Pons (tissue), 1 donor: ENCODE measurements at regions not wholly inside any gene's neighbourhood (a gene's known extent, or its start where the extent isn't known, plus 50 kb on each side); places are given as distances from the start of the nearest gene placed in this dataset.

Source experiments
- DNase-seq: peaks from one replicate; pipeline ENCODE4 v3.0.0-alpha.2; 2016; ENCODE audit warnings: low spot score

GRCh38 chr1:38256072-38256471 lies 209.5 kb upstream of the POU3F1 start:
- DNase-seq: no peak

DNA sequence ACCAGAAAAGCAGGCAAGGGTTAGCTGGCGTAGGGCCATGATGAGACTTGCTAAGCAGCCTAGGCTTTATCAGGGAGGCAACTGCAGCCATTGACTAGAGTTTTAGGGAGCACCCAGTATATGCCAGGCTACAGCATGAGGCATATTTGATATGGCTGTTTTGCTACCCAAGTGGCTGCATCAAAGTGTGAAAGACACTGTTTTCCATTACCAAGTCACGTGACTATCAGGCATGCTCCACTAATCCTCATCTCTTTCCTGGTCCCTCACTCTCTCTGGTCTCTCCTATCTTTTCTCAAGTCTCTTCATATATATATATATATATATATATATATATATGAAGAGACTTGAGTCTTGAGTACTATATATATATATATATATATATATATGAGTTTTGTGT lies 206.7 kb upstream of the POU3F1 start:
- DNase-seq: no peak

DNA sequence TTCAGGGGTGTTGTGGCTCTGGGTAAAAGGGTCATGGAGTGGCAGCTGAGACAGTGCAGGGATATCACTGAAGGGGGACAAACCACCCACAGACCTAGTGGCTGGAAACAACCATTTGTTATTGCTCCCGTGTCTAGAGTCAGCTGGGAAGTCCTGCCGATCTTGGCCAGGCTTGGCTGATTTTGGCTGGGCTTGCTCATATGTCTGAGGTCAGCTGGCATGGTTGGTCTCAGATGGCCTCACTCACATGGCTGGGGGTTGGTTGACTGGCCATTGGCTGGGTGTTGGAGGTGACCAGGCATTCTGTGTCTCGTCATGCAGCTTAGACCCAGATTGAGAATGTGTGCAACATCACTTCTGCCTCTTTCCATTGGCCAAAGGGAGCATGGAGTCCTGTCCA lies 203.8 kb upstream of the POU3F1 start:
- no peak for DNase-seq

GRCh38 chr1:38249001-38249400 lies 202.4 kb upstream of the POU3F1 start:
- no peak for DNase-seq

DNA sequence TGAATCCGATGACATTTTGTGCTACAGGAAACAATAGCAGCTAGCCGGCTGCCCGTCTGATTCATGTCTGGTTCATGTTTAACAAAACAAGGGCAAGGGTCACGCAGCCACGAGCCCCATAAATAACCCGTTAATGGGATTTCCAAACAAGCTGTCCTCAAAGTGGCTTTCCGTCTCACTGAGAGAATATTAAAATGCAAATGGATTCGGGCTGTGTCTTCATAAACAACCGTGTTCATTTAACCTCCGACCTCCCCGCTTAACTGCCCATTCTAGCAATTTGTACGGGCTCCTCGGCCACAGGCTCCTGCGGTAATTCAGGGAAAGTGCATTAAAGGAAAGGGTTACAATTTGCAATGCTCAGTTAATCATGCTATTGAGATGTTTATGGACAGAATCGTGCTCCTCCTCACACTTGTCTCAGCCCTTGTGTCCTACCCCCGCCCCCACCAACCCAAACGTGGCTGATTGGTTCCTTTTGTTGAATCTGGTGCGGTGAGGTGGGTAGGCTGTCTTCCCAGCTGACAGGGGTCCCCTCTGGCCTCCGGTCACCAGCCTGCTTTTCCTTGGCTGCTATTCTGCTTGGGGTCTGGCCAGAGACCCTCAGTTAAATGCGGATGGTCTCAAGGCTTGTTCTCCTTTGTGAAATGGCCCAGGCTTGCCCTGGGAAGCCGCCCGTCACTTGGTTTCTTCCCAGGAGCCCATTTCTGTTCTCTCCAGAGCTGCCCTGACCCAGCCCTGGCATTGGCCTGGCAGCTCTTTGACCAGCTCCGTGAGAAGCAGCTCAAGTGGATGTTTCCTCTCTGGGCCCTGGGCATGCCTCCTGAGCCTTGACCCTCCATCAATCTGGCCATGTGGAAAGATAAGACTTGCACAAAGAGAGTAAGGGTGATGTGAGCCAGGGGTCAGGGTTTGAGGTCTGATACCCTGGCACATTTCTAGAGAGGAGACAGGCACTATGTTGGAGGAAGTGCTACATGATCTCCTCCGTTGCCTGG lies 200.7 kb upstream of the POU3F1 start:
- no peak for DNase-seq

DNA sequence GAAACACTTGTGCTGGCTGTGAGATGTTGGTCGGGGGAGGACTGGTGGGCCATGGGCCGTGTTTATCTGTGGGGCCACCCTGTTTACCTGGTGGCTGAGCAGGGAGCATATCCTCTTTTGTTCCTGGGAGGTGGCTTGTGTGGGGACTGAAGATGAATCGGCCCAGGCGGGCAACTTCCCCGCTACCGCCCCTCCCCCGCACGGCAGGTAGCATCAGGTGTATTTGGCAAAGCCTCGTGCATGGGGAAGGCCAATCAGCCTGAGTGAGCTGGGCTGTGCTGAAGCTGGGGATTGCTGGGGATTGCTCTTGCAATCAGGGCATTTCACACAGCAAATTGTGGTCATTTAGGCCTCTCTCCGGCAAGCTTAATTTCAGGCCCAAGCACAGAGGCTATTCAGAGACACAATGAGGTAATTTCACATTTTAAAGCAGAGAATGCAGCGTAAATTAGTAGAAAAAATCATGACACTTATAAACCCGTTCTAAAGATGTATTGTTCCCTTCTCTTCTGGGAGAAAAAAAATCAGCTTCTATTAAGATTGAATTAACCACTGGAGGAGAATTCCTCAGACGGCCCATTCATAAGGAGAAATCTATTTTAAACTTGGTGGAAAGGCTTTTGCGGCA lies 197.7 kb upstream of the POU3F1 start:
- no peak for DNase-seq

GRCh38 chr1:38243106-38243505 lies 196.5 kb upstream of the POU3F1 start:
- no peak for DNase-seq

DNA sequence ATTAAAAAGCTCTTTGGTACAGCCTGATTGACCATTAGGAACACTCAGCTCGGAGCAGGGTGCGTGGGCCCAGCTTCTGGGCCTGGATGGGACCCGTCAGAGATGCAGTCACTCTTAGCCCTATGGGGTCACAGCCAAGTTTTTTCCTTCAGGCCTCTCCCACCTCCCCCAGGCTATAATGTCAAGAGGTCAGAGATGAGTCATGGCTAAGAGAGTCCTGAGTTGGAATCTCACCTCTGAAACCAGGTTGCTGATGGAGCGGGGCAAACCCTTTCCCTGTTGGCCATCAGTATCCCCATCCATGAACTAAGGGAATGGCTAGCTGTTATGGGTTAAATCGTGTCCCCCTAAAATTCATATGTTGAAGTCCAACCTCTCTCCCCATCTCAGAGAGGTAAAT lies 195.9 kb upstream of the POU3F1 start:
- DNase-seq: no peak

DNA sequence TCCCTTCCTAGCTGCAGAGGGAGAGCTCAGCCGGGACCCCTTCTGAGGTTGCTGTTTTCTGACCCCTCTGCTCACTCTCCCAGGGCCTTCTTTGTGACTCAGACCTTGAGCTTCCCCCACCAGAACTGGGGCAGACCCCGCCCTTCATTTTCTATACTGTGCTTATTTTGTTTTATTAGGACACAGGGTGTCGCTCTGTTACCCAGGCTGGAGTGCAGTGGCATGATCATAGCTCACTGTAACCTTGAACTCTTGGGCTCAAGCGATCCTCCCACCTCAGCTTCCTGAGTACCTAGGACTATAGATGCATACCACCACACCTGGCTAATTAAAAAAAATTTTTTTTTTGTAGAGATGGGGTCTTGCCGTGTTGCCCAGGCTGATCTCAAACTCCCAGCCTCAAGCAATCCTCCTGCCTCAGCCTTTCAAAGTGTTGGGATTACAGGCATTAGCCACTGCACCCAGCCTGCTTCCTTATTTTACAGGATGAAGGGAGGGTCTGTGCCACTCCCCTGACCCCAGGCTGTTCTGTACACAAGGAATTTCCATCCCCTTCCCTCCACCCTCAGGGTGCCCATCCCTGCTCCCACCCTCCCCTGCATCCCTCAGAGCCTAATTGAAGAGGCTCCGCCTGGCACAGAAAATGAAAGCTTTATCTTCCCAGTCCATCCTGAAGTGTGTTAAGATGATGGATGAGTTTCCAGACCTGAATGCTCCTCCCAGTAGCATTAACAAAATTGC lies 195.2 kb upstream of the POU3F1 start:
- no peak for DNase-seq

DNA sequence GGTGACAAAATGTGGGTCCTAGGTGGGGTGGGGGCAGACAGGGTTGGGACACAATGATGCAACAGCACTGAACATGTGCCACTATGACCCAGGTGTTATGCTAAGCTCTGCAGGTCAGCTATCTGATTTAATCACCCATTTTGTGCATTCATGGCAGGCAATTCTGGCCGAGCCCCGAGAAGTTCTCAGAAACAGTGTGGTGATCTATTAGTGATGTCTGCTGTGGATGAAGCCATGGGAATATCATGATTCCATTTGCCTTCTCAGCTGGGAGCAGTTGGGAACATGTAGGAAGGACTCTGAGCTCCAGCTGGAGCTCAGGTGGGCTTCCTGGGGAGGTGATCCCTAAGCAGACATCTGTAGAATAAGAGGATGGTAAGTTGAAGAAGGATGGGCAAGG lies 194.0 kb upstream of the POU3F1 start:
- no peak for DNase-seq

DNA sequence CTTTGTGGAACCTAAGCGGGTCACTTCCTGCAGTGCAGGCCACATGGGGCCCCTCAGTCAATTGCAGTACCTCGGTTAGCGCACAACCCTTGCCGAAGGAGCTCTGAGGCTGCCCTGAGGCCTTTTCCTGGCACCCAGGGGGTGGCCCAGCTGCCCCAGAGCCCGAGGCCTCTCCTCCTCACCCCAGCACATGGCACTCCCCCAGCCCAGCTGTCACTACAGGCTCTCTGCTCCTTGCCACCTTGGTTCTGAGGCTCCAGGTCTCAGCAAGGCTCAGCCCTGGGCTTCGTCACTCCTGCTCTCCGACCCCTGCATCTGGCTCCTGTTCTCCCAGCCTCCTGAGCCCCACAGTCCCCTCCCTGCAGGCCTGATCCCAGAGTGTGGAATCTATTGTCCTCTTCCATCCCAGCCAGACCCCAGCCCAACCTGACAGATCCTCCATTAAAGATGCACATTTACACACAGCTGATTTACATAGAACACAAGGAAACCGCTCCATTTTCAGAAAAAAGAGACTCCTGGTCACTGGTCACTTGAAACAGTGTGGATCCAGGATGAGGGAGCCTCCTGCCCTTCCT lies 192.8 kb upstream of the POU3F1 start:
- DNase-seq: no peak

DNA sequence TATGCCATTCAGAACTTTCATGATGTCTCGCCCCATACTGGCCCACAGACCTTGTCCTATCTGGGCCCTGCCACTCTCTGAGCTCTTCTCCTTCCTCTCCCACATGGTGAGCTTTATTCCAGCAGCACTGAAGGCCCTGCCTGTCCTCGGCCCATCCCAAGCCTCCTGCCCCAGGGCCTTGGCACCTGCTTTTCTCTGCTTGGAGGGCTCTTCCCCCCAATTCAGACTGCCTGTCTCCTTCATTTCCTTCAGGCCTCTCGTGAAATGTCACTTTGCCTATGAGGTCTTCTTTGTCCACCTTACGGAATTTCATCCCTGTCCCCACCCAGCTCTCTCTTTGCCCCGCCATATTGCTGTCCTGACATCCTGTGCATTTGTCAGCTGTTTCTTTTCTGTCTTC lies 191.7 kb upstream of the POU3F1 start:
- no peak for DNase-seq

DNA sequence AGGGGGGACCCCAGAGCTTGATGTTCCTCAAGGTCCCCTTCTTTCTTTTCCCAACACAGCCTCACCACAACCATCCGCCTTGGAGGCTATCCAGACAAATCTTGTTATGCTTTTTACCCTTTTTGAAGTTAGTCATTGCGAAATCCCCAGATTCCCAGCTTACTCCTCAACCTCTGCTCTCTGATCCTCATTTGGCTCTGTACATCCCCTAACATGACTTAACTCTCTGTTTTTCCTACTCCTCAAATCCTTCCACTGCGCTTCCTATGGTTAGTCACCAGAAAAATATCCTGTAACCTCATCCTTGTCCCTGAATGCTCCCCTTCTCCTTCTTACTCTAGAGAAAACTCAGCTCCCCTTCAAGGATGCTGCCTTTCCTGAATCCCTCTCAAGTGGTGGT lies 189.1 kb upstream of the POU3F1 start:
- DNase-seq: no peak

DNA sequence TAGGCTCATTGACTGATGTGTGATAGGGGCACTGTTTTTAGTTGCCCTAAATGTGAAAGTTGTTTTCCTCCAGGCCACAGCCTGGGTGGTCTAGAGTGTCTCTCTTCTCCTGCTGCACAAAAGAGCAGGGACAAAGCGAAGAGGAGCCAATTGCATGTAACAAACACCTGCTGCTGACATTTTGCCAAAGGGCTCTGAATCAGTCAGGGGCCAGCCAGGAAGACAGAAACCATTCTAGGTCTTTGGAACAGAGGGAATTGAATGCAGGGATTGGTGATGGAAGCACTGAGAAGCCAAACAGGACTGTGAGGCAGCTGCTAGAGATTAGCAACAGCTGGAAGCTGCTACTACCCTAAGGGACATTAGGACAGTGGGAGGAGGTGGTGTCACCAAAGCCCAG lies 185.3 kb upstream of the POU3F1 start:
- DNase-seq: no peak

DNA sequence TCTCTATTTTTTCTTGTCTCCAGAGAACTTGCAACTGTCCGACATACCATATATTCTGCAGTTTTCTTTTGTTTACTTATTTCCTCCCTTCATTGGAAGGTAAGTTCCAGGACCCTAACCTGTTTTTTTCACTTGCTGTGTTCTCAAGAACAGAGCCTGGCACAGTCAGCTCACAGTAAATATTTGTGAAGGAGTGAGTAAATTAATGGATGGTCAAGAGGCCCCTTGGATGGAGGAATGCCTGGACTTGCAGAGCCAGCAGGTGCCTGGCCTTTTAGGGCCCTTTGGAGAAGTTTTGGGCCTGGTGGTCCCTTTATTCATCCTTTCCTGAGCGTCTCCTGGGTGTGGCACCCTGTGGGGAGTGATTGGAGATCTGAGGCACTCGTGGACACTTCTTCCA lies 182.1 kb upstream of the POU3F1 start:
- DNase-seq: no peak

- no peak for DNase-seq
These were observed 179.2 kb upstream of the POU3F1 start for GRCh38 chr1:38225745-38226144.

DNA sequence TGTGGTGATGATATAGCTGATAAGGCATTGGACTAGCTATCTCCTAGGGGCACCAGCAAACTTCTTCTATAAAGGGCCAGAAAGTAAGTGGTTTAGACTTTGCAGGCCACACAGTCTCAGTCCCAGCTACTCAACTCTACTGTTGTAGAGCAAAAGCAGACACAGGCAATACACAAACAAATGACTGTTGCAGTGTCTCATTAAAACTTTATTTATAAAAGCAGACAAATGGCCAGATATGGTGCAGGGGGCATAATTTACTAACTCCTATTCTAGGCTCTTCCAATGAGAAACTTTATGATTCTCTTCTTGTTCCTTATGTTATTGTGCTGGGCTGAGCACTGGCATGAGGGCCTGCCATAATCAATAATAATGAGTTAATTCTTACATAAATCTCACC lies 176.8 kb upstream of the POU3F1 start:
- DNase-seq: no peak

DNA sequence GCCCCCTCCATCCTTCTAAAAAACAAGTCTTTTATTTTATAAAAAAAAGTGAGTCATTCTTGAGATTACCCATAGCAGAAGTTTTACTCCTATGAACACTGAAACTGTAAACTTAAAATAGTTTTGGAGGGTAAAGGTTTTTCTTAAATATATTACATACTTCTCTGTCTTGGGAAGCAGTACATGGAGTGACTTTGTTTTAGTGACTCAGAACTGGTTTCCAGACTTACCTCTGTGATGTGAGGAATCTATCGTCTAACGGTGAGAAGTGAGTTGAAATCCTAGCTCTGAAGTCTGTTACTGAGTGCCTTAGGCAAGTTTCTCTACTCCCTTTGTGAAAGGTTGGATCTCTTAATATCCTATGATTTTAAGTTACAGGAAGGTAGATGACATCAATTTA lies 176.3 kb upstream of the POU3F1 start:
- no peak for DNase-seq

GRCh38 chr1:38221006-38221649 lies 174.5 kb upstream of the POU3F1 start:
- DNase-seq: no peak

DNA sequence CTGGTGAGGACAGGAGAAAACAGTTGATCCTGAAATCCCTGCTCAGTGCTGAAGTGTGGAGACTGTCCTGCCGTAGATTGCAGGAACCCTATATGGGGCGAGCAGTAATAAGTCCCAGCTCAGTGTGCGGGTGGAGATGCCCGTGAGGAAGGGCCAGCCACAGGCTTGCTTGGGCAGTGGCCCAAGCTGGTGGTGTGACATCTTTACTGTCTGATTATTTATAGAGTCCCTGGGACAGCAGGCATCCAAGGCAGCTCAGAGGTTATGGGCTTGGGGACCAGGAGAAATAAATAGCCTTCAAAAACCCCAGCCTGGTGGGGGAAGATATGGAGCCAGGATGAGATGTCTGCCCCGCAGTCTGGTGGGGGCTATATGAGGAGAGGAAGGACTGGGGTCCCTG lies 170.7 kb upstream of the POU3F1 start:
- no peak for DNase-seq

- no peak for DNase-seq
These were observed 167.2 kb upstream of the POU3F1 start for GRCh38 chr1:38213646-38214434.
